Germinal center (tissue), 1 donor: ENCODE measurements at regions not wholly inside any gene's neighbourhood (a gene's known extent, or its start where the extent isn't known, plus 50 kb on each side); places are given as distances from the start of the nearest gene placed in this dataset.
"Not testable (repeated sequence)": the region's sequence is repeated elsewhere in the genome, so short reads cannot be mapped to it uniquely, and the experiment has no call there.

Experiments used
- DNase-seq: peaks from one replicate; pipeline ENCODE4 v3.0.0; 2012; ENCODE audit warnings: mixed read lengths, low spot score

GRCh38 chr7:113710310-113711096, 208.3 kb downstream of the PPP1R3A start:
- DNase-seq = peak; percentile 62

- no peak for DNase-seq
Measured at GRCh38 chr7:113705439-113705838, 213.4 kb downstream of the PPP1R3A start.

GRCh38 chr7:113698556-113699220, 220.1 kb downstream of the PPP1R3A start:
- no peak for DNase-seq

GRCh38 chr7:113694149-113694548, 224.7 kb downstream of the PPP1R3A start:
- DNase-seq = no peak

DNA sequence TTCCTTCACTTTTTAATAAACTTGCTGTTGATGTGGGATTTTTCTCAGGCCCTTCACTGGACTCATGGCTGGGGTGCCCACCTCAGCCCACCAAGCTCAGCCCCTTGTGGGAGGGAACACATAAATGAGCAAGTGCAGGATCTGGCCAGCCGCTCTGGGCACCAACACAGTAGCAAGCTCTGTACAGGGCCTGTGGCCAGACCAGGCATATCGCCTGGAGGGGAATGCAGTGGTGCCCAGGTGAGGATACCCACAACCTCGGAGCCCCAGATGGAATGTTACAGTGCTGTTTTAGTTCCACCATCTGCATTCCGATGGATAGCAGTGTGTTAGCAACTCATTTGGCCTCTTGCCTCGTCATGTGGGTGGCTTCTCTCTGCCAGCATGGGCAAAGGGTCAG, 234.6 kb downstream of the PPP1R3A start:
- DNase-seq = no peak

GRCh38 chr7:113677811-113678210, 241.0 kb downstream of the PPP1R3A start:
- no peak for DNase-seq

GRCh38 chr7:113664867-113665266, 253.9 kb downstream of the PPP1R3A start:
- DNase-seq = no peak

GRCh38 chr7:113659416-113659815, 259.4 kb downstream of the PPP1R3A start:
- no peak for DNase-seq

- no peak for DNase-seq
Measured at GRCh38 chr7:113657603-113658002, 261.2 kb downstream of the PPP1R3A start.

DNA sequence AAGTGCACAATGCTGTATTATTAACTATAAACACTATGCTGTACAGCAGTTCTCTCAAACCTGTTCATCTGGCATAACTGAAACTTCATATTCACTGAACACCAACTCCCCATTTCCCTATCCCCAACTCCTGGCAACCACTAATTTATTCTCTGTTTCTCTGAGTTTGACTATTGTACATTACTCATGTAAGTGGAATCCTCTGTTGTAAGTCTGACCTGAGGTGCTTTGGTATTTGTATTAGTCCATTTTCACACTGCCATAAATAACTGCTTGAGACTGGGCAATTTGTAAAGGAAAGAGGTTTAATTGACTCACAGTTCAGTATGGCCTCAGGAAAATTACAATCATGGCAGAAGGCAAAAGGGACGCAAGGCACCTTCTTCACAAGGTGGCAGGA, 266.3 kb downstream of the PPP1R3A start:
- DNase-seq = no peak

GRCh38 chr7:113649556-113649955, 269.3 kb downstream of the PPP1R3A start:
- no peak for DNase-seq

- DNase-seq = no peak
Measured at GRCh38 chr7:113639221-113639620, 279.6 kb downstream of the PPP1R3A start.

DNA sequence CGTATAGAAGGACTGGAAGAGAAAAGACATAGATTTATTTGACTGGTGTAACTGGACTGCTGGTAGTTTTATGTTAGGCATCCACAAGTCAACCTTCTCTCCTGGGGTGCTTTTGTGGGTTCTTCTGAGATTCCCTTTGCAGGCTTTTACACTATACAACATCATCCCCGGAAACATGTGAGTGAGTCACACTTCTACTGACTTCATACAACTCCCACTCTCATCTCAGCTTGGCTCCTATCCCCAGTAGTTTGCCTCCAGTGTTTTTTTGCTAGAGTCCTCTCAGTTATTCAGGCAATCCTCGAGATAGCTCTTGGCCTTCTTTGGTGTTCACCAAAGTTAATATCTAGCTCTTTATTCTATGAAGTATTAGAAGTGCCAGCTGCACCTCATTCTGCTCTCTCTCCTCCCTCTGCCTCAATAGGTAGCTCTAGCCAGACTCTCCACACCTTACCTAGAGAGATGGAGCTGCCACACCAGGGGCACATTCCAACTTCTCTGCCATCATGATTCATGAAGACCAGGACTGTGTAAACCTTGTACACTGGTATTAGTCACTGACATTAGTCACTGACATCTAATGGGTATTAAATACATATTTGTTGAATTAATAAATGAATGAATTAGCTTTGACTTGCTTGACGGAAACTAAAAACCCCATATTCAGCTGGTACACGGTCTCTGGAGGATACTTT, 281.9 kb downstream of the PPP1R3A start:
- no peak for DNase-seq

- no peak for DNase-seq
Measured at GRCh38 chr7:113635492-113635891, 283.3 kb downstream of the PPP1R3A start.

GRCh38 chr7:113633073-113633472, 285.7 kb downstream of the PPP1R3A start:
- DNase-seq = no peak

- no peak for DNase-seq
Measured at GRCh38 chr7:113628948-113629847, 289.6 kb downstream of the PPP1R3A start.

DNA sequence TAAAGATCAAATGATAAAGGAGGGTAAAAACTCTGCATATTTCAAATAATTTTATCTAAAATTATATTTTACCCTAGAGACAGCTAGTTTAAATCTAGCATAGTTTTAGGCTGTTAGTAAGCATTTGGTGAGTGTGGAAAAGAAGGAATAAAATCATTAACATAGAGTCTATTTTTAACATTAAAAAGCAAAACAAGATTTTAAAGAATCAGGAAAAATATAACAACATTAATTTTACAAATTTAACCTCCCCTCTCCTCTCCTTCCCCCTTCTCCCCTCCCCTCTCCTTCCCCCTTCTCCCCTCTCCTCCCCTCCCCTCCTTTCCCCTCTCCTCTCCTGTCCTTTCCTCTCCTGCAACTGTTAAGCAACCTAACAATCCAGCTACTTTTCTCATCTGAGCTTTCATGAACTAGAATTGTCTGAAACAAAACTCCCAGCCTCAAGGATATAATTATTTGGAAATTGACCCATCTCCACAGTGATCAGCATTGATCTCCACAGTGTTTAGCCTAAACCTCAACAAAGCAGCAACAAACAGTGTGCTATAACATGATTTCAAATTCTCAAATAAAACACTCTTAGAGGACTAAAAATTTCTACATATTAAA, 293.2 kb downstream of the PPP1R3A start:
- no peak for DNase-seq

DNA sequence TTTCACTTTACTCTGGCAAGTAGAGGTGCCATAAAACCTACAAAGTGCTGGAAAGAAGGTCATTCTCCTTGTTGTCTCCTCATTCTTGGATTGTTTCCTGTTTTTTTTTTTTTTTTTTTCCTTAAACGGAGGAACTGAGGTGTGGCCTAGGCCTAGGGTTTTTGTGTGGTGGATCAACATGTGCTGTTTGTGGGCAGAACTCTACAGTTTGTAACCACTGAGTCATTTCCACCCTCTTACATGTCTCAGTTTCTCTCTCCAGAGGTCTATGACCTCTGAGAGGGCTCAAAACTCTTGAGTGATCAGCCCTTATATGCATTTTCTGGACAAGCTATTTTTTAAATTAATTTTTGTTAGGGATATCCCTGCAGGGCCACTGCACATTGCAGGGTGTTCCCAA, 296.0 kb downstream of the PPP1R3A start:
- no peak for DNase-seq

GRCh38 chr7:113610572-113610971, 308.2 kb downstream of the PPP1R3A start:
- DNase-seq = no peak

- no peak for DNase-seq
Measured at GRCh38 chr7:113608782-113609181, 310.0 kb downstream of the PPP1R3A start.

- no peak for DNase-seq
Measured at GRCh38 chr7:113606325-113606724, 312.5 kb downstream of the PPP1R3A start.

DNA sequence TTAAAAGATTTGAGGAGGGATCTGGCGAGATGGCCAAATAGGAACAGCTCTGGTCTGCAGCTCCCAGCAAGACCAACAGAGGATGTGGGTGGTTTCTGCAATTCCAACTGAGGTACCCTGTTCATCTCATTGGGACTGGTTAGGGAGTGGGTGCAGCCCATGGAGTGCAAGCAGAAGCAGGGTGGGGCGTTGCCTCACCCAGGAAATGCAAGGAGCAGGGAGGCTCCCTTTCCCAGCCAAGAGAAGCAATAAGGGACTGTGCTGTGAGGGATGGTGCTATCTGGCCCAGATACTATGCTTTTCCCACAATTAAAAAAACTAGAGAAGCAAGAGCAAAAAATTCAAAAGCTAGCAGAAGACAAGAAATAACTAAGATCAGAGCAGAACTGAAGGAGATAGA, 318.4 kb downstream of the PPP1R3A start:
- DNase-seq = not testable (repeated sequence)
